GM15510 (cell line): ENCODE measurements at regions not wholly inside any gene's neighbourhood (a gene's known extent, or its start where the extent isn't known, plus 50 kb on each side); places are given as distances from the start of the nearest gene placed in this dataset.

ENCODE experiments used
- POLR2A ChIP-seq: IDR thresholded peaks from 3 replicates; pipeline ENCODE4 v1.6.1; 2011; ENCODE audit warnings: borderline replicate concordance; ENCODE audit not compliant: insufficient read length; ENCODE audit errors: extremely low read depth

DNA sequence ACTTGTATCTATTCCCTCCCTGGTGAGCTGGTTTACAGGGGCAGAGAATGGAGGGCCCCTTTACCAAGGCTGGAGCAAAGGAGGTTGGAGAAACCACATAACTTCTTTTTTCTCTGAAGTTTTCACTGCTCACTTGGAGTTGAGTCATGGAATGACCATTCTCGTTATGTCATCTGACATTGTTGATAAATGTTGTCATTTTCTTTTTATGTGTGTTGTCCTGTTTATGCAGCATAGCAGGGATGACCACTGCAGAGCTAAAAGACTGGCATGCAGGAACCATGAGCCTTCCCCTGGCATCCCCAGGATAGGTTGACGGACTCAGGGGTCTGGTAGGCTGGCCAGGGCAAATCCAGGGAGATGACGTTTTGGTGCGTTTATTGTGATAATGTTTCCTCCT lies 256.8 kb upstream of the DDHD1 start:
- no peak for TF ChIP-seq POLR2A

DNA sequence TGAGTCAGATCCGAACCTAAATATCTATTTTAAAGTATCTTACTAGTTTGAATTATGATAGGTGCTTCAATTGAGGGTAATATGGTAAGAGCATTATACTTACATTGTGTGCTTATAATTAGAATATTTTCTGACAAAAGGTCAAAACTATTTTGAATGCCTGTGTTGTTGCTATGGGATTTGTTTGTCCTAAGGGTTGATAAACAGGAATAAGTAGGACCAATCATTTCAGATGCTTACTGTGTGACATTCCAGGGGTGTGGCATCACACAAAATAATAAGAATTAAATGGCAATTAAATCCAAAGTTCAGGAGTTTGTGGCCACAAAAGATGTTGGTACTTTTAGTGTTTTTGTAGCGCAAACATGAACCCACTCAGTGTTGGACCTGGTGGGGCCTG lies 256.2 kb upstream of the DDHD1 start:
- no peak for TF ChIP-seq POLR2A

DNA sequence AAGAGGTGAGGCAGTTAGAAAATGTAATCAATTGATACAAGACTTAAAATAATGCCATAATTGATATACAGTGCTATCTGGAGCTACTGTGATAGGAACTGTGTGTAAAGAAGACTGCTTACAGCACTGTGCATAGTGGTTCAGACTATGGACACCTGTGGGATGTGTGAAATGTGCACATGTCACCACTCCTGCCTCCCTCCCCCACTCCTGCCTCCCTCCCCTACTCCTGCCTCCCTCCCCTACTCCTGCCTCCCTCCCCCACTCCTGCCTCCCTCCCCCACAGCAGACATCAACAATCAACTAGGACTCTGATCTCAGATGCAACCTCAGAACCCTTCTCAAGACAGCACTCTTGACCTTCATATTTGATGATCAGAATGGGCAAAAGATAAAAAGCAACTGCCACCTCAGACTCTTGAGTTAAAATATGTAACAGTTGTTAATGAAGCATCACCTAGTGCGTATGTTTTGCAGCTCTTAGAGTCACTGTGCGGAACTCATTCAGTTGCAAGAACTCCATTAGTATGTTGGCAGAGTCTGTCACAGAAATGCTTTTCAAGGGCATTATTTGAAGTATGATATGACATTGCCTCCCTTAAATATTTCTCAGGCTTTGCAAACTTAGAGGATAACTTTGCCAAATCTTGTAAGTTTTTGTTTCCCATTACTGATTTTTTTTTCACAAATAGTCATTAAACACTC lies 255.2 kb upstream of the DDHD1 start:
- no peak for TF ChIP-seq POLR2A

DNA sequence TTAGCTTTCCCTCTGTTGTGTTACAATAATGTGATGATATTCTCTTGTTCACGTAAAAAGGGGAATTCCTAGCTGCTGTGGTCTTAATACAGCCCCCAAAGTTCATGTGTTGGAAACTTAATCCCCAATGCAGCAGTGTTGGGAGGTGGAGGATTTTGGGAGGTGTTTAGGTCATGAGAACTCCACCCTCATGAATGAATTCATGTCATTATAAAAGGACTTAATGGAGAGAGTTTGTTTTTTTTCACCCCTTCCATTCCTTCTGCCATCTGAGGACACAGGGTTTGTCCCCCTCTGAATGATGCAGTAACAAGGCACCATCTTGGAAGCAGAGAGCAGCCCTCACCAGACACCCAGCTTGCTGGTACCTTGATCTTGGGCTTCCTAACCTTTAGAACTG lies 253.4 kb upstream of the DDHD1 start:
- TF ChIP-seq POLR2A, result no peak

DNA sequence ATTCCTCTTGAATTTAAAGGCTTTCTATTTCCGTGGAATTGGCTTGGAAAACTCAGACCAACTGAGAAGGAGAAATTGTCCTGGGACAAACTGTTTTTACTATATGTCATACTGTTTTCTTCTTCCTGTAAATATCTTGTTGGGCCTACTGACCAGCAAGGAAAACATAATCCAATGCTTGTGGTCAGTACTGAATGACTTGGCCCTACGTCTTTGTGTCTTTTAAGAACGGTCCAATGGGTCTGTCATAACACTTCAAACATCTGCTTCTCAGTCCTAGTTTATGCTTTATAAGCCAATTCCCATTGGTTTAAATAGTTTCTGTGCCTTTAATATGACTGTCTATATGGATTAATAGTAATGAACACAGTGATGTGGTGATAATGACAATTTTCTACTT lies 248.5 kb upstream of the DDHD1 start:
- TF ChIP-seq POLR2A, result no peak

DNA sequence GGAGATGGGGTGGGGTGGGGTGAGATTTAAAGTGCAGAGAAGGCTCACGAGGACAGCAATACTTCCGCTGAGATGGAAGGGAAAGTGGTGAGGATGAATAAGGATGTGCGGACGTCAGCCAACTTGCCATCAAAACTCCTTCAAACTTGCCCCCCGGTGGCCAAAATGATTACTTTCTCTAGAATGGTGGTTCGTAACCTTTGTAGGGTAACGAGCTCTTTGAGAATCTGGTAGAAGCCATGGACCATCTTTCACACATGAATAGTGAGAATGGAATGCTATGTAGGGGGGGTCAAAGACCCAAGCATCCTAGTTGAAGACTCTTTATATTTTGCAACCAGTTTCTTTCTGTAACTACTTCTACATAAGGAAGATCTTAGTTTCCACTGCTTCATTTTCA lies 245.9 kb upstream of the DDHD1 start:
- TF ChIP-seq POLR2A, result no peak

DNA sequence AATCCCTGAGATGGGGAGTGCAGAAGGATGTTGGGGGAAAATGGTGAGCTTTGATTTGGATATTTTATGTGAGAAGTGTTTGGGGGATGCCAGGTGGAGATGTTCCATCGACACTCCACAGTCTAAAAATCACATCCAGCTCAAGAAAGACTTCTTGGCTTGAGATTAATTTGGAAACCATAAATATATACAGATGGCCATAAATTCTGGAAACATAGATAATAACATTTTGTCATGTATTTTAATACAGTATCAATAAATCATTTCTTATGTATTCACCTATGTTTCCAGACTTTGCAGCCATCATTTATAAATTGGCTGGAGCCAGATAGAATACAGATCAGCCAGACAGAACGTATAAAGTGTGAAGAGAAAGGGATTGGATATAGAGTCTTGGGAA lies 245.5 kb upstream of the DDHD1 start:
- TF ChIP-seq POLR2A, result no peak

DNA sequence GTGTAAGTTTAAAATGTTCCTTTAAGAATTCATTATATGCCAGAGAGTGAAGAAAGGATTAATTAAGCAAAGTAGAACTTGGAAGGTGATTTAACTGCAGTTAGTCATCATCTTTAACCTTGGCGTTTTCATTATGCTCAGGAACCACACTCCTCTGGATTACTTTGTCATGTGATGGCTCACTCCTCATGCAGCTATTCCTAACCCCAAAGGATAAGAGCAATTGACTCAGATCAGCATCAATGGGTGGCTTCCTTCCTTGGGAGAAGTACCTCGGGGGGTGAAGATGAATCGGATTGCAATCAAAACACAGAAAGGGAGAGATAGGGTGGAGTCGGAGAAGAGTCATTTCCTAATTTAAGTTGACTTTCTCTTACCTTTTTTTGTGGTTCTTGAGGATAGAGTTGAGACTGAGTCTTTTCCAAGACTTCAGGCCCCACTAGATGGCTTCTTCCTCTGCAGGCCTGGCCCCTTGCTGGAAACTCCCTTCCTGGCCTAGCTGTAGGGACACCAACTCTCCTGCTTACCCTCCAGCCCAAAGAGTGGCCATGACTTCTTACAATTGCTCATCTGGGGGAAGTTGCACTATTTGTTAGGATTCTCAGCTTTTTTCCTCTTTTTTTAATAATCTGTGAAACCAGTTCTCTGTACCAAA lies 238.6 kb upstream of the DDHD1 start:
- no peak for TF ChIP-seq POLR2A

DNA sequence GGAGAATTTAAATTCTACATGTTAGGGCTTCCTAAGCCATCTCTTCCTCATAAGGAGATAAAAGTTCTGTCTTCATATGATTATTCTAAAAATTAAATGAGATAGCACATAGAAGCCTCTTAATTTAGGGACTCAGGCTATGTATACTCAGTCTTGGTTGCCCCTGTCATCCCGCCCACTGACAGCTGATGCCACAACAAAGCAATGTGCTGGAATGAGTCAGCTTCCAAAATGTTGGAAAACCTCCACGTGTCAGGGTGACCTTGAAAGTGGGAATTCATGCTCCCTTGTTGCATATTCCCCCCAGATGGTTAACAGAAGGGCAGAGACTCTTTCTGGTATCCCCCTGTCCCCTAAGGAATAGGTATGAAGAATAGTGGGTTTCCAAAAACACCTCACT lies 238.0 kb upstream of the DDHD1 start:
- TF ChIP-seq POLR2A, result no peak

DNA sequence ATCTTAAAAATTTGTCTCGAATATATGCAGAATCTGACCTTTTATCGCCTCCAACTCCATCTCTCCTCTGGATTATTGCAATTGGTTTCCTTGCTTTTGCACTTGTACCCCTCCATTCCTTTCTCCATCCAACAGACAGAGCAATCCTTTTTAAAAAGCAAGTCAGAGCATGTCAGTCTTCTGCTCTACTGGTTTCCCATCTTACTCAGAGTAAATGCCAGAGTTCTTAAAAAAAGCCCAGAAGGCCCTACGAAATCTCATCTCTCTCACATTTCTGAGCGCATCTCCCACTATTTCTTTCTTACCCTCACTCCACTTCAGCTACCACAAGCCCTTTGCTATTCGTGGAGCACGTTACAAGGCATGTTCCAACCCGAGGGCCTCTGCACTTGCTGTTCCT lies 236.9 kb upstream of the DDHD1 start:
- no peak for TF ChIP-seq POLR2A

DNA sequence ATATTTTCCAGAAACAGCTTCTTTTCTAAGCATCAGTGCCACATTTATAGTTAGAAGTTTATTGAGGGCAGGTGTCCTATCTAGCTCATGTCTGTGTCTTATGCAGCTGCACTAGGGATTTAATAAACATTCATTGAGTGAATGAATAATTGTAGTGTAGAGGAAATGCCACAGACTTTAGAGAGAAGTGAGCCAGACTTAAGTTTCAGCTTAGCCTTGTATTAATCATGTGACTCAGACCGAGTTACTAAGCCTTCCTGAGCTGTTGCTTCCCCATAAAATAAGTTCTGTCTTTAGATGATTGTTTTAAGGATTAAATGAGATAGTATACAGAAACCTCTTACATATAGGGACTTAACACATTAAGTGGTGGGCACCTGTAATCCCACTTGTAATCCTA lies 236.1 kb upstream of the DDHD1 start:
- TF ChIP-seq POLR2A, result no peak

DNA sequence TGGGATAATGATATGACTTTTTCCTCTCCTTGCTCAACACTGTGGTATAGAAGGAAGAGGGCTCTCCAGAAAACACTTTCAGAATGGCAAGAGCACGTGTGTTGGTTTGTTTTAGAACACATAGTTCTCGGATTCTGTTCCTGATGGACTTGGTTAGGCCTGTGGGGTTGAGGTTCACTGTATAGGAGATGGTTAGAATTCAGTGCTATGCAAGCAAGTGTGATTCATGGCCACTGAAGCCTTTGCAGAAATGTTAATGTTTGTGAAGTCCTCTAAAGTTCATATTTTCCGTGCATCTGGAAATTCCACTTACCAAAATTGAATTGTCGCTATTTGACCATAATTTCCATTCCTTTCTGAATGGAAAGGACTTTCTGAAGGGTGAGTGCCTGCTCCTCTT lies 233.2 kb upstream of the DDHD1 start:
- TF ChIP-seq POLR2A, result no peak

DNA sequence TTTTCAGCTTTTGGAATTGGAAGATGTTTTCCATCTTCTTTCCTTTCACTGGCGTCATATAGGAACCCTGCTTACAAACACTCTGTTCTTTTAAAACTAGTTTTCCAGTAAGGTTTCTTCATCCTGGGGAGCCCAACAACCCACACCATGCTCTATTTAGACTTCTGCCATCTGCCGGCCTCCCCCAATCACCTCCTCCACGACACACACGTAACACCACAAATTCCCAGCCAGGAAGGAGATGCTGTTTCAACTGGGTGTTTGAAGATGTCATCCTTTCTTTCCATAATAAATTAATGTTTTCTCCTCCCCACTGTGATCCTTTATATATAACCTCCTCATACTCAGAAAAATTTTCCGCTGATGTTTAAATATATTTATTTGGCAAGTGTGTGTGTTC lies 231.4 kb upstream of the DDHD1 start:
- no peak for TF ChIP-seq POLR2A

DNA sequence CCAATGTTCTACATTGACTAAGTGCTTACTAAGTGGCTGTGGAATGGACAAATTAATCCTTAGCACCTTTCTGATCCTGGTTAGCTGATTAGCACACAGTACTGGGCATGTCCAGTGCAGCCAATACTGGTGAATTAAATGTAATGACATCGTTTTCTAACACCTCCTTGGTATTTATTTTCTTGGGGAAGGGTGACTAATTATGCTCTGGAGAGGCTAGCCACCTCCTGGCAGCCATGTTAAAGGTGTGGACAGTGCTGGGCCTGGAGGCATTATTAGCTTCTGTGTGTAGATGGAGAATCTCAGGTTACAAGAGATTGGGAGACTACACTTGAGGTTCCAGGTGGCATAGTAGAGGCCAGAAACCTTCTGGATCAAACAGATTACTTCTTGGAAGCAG lies 230.9 kb upstream of the DDHD1 start:
- TF ChIP-seq POLR2A, result no peak

DNA sequence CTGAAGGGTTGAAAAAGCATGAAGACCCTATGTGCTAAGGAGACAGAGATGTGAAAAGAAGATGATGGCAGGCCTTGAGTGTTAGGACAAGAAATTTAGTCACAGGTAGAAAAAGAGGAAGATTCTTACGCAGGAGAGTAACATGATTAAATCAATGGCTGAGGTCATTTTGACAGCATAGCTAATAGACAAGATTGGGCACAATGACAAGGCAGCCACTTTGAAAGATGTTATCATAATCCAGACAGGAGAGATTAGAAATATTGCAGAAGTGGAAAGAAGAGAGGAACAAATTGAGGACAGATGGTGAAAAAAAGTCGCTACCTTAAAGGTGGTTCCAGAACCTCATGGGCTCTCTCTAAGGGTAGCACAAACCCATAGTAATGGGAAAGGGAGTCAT lies 228.8 kb upstream of the DDHD1 start:
- TF ChIP-seq POLR2A, result no peak

DNA sequence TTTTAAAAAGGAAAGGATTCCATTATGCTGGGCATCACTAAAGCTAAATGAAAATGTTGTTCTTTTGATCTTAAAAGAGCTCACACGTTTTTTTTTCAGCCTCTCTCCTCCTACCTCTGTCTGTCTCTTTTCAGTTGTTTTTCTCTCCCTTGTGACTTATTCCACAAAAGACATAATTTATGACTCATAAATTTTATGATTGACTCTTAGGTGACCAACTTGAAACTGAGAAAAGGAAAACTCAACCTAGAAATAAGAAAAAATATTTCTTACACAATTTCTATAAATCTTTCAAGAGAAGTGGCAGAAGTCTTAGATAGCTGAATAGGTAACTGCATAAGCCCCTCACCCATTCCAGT lies 227.7 kb upstream of the DDHD1 start:
- no peak for TF ChIP-seq POLR2A
